Mesothelial cell of epicardium (in vitro differentiated cells): ENCODE measurements at regions not wholly inside any gene's neighbourhood (a gene's known extent, or its start where the extent isn't known, plus 50 kb on each side); places are given as distances from the start of the nearest gene placed in this dataset.

ENCODE experiments used
- DNase-seq, 2 experiments: peaks; one replicate each; pipeline ENCODE4 v3.0.0; 2021; ENCODE audit warnings: low spot score in 2 of 2; ENCODE audit not compliant: unreplicated experiment in 2 of 2
- H3K27ac Mint-ChIP-seq: 2 replicates; pipeline ENCODE4 v1.8.0; 2021; ENCODE audit warnings: mixed read lengths
- H3K27me3 Mint-ChIP-seq: 2 replicates; pipeline ENCODE4 v1.8.0; 2021; ENCODE audit warnings: low read depth, mixed read lengths
- H3K36me3 Mint-ChIP-seq: 2 replicates; pipeline ENCODE4 v1.8.0; 2021; ENCODE audit warnings: mixed read lengths
- H3K4me1 Mint-ChIP-seq: 2 replicates; pipeline ENCODE4 v1.8.0; 2021; ENCODE audit warnings: mixed read lengths
- H3K4me3 Mint-ChIP-seq: 2 replicates; pipeline ENCODE4 v1.8.0; 2021; ENCODE audit warnings: mild to moderate bottlenecking, moderate library complexity, mixed read lengths
- H3K9me3 Mint-ChIP-seq: 2 replicates; pipeline ENCODE4 v1.8.0; 2021; ENCODE audit warnings: mixed read lengths
- CTCF ChIP-seq: fragments of 200-600 bp; sonication (generic); IDR thresholded peaks from one replicate; pipeline ENCODE4 v1.5.0; 2021; ENCODE audit warnings: antibody characterized with exemption; ENCODE audit not compliant: unreplicated experiment

DNA sequence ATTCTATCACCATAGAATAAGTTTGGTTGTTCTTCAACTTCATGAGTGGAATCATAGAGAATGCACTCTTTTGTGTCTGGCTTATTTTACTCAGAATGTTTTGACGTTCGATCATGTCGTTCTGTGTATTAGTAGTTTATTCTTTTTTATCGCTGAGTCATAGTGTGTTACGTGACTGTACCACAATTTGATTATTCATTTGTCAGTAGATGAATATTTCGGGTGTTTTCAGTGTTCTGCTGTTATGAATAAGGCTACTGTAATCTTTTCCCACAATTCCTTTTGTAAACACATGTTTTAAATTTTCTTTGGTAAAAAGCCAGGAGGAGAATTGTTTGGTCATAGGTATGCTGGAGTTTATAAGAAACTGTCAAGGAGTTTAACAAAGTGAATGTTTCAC, 279.9 kb upstream of the B3GAT1 start:
- TF ChIP-seq CTCF = no peak
- peak overlapping the region; percentile 23 for H3K27ac Mint-ChIP-seq
- no peak overlapping the region for H3K4me3 Mint-ChIP-seq
- peaks cover 23% of the 10 kb centered on the region for H3K4me1 Mint-ChIP-seq
- H3K36me3 Mint-ChIP-seq = no peaks in the 10 kb centered on the region
- peaks cover 53% of the 10 kb centered on the region for H3K27me3 Mint-ChIP-seq
- H3K9me3 Mint-ChIP-seq = no peaks in the 10 kb centered on the region
- no peak for DNase-seq

- peak overlapping the region; percentile 58 for H3K27ac Mint-ChIP-seq
- no peaks in the 10 kb centered on the region for H3K36me3 Mint-ChIP-seq
- DNase-seq = no peak
- peaks cover 23% of the 10 kb centered on the region for H3K4me1 Mint-ChIP-seq
- H3K9me3 Mint-ChIP-seq = no peaks in the 10 kb centered on the region
- no peak overlapping the region for H3K4me3 Mint-ChIP-seq
- H3K27me3 Mint-ChIP-seq = peaks cover 48% of the 10 kb centered on the region
- no peak for TF ChIP-seq CTCF
Measured at GRCh38 chr11:134691295-134691873, 279.3 kb upstream of the B3GAT1 start.

DNA sequence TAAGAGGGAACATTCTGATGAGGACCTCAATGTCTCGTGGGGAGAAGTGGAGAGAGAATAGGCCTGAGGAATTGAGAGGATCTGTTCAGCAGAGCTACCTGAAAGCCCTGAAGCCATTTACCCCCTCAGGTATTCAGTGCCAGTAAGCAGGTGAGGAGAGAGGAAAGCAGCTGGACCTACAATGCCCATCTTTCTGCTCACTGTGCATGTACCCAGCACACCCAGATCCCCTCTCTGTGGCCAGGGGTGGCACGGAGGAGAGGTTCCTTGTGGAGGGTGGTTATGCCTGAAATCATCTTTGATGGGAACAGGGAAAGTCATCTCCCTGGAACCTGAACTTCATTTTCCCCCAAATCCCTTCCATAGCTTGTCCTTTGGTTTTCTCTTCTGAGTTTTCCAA, 277.8 kb upstream of the B3GAT1 start:
- no peaks in the 10 kb centered on the region for H3K36me3 Mint-ChIP-seq
- peaks cover 23% of the 10 kb centered on the region for H3K4me1 Mint-ChIP-seq
- TF ChIP-seq CTCF = no peak
- no peaks in the 10 kb centered on the region for H3K9me3 Mint-ChIP-seq
- no peak overlapping the region for H3K4me3 Mint-ChIP-seq
- DNase-seq = no peak
- peaks cover 37% of the 10 kb centered on the region for H3K27me3 Mint-ChIP-seq
- peak overlapping the region; percentile 14 for H3K27ac Mint-ChIP-seq

- no peak for TF ChIP-seq CTCF
- H3K36me3 Mint-ChIP-seq = no peaks in the 10 kb centered on the region
- no peak overlapping the region for H3K4me3 Mint-ChIP-seq
- H3K9me3 Mint-ChIP-seq = no peaks in the 10 kb centered on the region
- peaks cover 22% of the 10 kb centered on the region for H3K4me1 Mint-ChIP-seq
- H3K27ac Mint-ChIP-seq = no peak overlapping the region
- peaks cover 26% of the 10 kb centered on the region for H3K27me3 Mint-ChIP-seq
- no peak for DNase-seq
Measured at GRCh38 chr11:134687548-134687947, 275.5 kb upstream of the B3GAT1 start.

DNA sequence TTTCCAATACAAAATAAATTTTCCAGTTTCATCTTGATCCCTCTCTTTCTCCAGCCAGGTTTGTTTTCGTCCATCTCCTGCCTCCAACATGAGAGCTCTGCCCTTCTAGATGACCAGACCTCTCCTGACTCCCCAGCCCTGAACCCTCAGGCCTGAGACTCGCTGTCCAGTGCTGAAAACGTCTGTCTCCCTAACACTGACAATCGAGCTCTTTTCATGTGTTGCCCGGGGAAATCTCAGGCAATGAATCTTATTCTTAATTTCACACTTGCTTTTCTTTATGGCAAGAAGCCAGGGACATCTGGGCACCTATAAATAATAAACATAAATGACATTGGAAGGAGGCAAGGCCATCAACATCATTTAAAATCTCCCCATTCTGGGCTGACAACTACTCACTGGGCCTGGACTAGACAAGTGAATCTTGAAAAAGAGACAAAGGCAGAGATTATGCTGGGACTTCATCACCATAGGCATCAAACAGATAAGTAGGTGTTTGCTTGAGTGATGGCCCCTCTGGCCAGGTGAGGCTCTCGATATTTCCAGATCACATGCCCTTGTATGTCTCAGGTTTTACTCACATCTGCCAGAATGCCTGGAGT, 274.5 kb upstream of the B3GAT1 start:
- no peak for DNase-seq
- H3K4me1 Mint-ChIP-seq = peaks cover 13% of the 10 kb centered on the region
- H3K27me3 Mint-ChIP-seq = peaks cover 28% of the 10 kb centered on the region
- no peak overlapping the region for H3K4me3 Mint-ChIP-seq
- no peak overlapping the region for H3K27ac Mint-ChIP-seq
- TF ChIP-seq CTCF = no peak
- H3K9me3 Mint-ChIP-seq = no peaks in the 10 kb centered on the region
- no peaks in the 10 kb centered on the region for H3K36me3 Mint-ChIP-seq
